GM21723 (cell line): ENCODE measurements at regions not wholly inside any gene's neighbourhood (a gene's known extent, or its start where the extent isn't known, plus 50 kb on each side); places are given as distances from the start of the nearest gene placed in this dataset.
A peak's percentile ranks its signal among the peaks of the same experiment; 100 is the strongest.

Experiments used
- ATAC-seq: cut with Tn5 transposase; IDR thresholded peaks from one replicate; pipeline ENCODE4 v1.9.1; 2021; ENCODE audit warnings: mild to moderate bottlenecking, moderate library complexity; ENCODE audit not compliant: unreplicated experiment

- no peak for ATAC-seq
Observed at GRCh38 chr2:18208956-18209355, 330.5 kb downstream of the KCNS3 start.

GRCh38 chr2:18200771-18201170 is 322.3 kb downstream of the KCNS3 start:
- no peak for ATAC-seq

GRCh38 chr2:18198677-18199076 is 320.2 kb downstream of the KCNS3 start:
- ATAC-seq, result no peak

- no peak for ATAC-seq
Observed at GRCh38 chr2:18194161-18194560, 315.7 kb downstream of the KCNS3 start.

- ATAC-seq, result no peak
Observed at GRCh38 chr2:18186816-18187613, 308.5 kb downstream of the KCNS3 start.

- no peak for ATAC-seq
Observed at GRCh38 chr2:18182861-18183260, 304.4 kb downstream of the KCNS3 start.

GRCh38 chr2:18180912-18181311 is 302.4 kb downstream of the KCNS3 start:
- no peak for ATAC-seq

GRCh38 chr2:18180031-18180610 is 301.7 kb downstream of the KCNS3 start:
- no peak for ATAC-seq

- ATAC-seq, result peak; percentile 96
Observed at GRCh38 chr2:18178736-18179349, 300.4 kb downstream of the KCNS3 start.

GRCh38 chr2:18176679-18177215 is 298.3 kb downstream of the KCNS3 start:
- no peak for ATAC-seq

GRCh38 chr2:18172607-18173006 is 294.1 kb downstream of the KCNS3 start:
- ATAC-seq, result no peak

GRCh38 chr2:18171191-18172139 is 293.0 kb downstream of the KCNS3 start:
- no peak for ATAC-seq

- no peak for ATAC-seq
Observed at GRCh38 chr2:18170642-18171041, 292.2 kb downstream of the KCNS3 start.

GRCh38 chr2:18169893-18170175 is 291.4 kb downstream of the KCNS3 start:
- ATAC-seq, result no peak

- ATAC-seq, result no peak
Observed at GRCh38 chr2:18169121-18169892, 290.8 kb downstream of the KCNS3 start.

GRCh38 chr2:18167871-18168270 is 289.4 kb downstream of the KCNS3 start:
- no peak for ATAC-seq

- ATAC-seq, result no peak
Observed at GRCh38 chr2:18161681-18162080, 283.2 kb downstream of the KCNS3 start.

GRCh38 chr2:18159896-18160295 is 281.4 kb downstream of the KCNS3 start:
- no peak for ATAC-seq

- ATAC-seq, result no peak
Observed at GRCh38 chr2:18156421-18156820, 278.0 kb downstream of the KCNS3 start.

GRCh38 chr2:18156002-18156401 is 277.5 kb downstream of the KCNS3 start:
- ATAC-seq, result no peak
